HG03045 (cell line): ENCODE measurements at regions not wholly inside any gene's neighbourhood (a gene's known extent, or its start where the extent isn't known, plus 50 kb on each side); places are given as distances from the start of the nearest gene placed in this dataset.
A peak's percentile ranks its signal among the peaks of the same experiment; 100 is the strongest.
"Not testable (repeated sequence)": the region's sequence is repeated elsewhere in the genome, so short reads cannot be mapped to it uniquely, and the experiment has no call there.

Experiments used
- ATAC-seq: cut with Tn5 transposase; IDR thresholded peaks from one replicate; pipeline ENCODE4 v1.9.1; 2021; ENCODE audit warnings: mild to moderate bottlenecking, moderate library complexity; ENCODE audit not compliant: unreplicated experiment

DNA sequence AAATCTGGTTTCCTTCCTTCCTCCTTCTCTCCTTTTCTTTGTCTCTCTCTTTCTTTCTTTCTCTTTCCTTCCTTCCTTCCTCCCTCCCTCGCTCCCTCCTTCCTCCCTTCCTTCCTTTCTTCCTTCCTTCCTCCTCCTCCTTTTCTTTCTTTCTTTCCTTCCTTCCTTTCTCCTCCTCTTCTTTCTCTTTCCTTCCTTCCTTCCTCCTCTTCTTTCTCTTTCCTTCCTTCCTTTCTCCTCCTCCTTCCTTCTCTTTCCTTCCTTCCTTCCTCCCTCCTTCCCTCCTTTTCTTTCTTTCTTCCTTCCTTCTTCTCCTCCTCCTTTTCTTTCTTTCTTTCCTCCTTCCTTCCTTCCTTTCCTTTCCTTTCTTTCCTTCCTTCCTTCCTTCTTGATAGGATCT lies 61.2 kb downstream of the VIP start:
- no peak for ATAC-seq

DNA sequence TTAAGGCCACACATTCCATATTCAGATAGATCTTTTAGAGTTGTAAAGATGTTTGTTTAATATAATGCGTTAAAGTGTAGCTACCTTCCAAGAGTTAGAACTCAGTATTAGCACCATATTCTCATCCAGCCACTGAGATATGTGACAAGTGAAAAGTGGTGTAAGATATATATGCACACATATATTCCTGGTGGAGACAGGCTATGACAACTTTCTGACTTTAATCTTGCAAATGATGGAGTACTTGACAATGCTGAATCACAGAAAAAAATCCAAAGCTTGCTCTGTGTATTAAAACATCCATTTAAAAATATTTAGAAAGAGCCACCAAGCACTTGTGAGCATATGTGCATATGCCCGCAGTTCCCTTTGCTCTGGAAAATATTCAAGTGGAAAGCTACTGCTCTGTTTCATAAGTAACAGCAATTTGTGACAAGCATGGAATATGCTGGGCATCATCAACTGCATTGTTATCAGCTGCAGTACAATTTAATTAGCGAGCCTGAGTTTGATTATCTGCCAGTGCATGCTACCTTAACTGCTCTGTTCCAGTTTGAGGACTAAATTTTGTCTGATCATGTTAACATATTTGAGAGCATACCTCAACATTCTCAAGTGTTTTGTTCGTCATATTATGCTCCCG lies 64.8 kb downstream of the VIP start:
- no peak for ATAC-seq

- no peak for ATAC-seq
Measured at GRCh38 chr6:152816055-152816454, 65.5 kb downstream of the VIP start.

GRCh38 chr6:152821525-152821924 lies 70.9 kb downstream of the VIP start:
- no peak for ATAC-seq

GRCh38 chr6:152824666-152825065 lies 74.1 kb downstream of the VIP start:
- no peak for ATAC-seq

- ATAC-seq: no peak
Measured at GRCh38 chr6:152828431-152828830, 77.8 kb downstream of the VIP start.

- ATAC-seq: not testable (repeated sequence)
Measured at GRCh38 chr6:152834366-152834765, 83.8 kb downstream of the VIP start.

- no peak for ATAC-seq
Measured at GRCh38 chr6:152836523-152836922, 85.9 kb downstream of the VIP start.

GRCh38 chr6:152845421-152845820 lies 94.8 kb downstream of the VIP start:
- ATAC-seq: no peak

DNA sequence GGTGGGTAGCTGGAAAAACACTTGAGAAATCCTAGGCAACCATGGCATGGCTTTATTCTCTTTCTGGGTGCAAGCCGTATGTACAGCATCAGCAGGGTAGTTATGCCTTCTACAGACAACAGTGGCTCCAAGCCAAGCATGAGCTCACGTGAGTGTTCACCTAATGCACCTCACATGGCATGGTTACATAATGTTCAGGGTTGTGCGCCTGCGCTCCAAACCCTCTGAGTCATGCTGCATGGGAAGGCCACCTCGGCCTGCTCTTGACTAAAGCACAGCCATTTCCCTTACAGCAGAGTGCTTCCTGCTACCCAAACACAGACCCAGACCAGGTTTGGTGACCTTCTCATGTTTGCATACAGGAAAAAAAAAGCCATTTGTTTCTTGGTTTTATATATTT lies 96.2 kb downstream of the VIP start:
- ATAC-seq: no peak

GRCh38 chr6:152848919-152849318 lies 98.3 kb downstream of the VIP start:
- ATAC-seq: no peak

GRCh38 chr6:152854086-152854795 lies 103.6 kb downstream of the VIP start:
- no peak for ATAC-seq

- ATAC-seq: no peak
Measured at GRCh38 chr6:152858141-152858540, 107.5 kb downstream of the VIP start.

DNA sequence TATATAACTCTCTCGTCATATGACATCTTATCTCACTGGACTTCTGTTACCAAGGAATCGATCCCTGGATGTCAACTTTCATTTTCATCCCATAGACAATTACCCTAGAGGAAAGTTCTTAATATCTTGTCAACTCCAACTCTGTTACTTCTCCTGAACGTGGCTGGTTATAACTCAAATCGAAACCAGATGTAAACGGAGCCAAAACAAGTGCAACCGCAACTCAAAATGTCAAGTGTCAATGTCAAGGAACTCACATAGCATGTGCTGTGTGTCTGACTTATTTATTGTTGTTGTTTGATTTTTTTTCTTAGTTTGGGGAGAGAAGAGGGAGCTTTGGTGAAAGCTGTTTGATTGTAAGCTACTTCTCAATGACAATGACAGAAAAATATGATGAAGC lies 108.6 kb downstream of the VIP start:
- no peak for ATAC-seq

DNA sequence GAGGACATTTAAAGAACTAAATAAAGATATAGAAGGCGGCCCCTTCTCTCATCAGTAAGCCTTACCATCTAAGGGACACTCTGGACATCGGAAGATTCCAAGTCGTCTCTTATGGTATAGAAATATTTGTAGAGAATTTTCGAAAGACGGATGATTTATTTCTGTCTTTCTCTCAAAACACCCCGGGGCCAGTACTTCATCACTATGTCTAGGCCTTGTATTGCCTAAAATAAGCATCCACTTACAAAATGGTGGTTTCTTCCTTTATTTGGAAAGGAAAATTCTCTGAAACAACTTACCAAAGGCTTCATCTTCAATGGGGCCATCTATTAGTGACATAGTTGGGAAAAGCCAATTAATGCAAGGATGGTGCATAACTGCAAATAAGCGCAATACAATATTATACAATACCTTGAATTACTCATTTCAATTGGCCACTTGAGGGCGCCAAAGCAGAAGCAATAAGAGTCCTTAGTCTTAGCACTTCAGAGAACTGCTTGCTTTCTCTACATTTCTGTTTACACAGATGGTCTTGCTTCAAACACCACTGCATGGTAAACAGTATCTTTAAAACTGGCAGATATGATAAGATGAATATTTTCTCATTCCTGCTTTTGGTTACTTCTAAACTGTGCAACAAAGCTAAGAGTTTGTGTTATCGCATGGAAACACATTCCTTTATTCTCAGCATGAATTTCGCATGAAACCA lies 113.2 kb downstream of the VIP start:
- peak; percentile 95 for ATAC-seq

DNA sequence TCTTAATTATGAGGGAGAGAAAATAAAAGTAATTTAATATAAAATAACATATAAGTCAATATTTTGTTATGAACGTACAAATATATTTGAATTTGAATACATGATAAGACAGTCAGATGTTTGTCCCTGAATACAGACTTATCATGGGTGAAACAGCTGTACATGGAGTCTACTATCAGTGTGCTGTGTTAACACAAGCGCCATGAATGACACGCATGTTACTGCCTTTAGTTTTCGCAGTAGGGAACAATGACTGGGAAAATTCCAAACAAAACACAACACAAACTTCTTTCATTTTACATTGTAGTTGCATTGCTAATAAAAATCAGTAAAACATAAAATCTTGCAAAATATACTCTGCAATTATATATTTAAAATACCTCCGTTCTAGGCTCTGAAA lies 108.6 kb downstream of the FBXO5 start:
- ATAC-seq: no peak

GRCh38 chr6:152874846-152875568 lies 107.8 kb downstream of the FBXO5 start:
- no peak for ATAC-seq

DNA sequence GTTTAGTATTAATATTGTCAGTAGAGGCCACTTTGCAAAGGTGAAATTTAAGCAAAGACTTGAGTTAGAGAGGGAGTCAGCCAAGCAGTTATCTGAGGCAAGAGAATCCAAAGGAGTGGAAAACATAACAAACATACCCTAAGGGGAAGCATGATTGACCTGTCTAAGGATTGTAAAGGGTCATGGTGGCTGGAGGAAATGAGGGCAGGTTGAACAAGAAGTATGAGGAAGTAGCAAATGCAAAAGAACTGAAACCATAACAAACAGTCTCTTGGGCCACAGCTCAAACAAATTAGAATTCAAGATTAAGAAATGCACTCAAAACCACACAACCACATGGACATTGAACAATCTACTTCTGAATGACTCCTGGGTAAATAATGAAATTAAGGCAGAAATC lies 103.2 kb downstream of the FBXO5 start:
- no peak for ATAC-seq

GRCh38 chr6:152893187-152893586 lies 89.7 kb downstream of the FBXO5 start:
- ATAC-seq: no peak

GRCh38 chr6:152896923-152897322 lies 85.9 kb downstream of the FBXO5 start:
- no peak for ATAC-seq

- peak; percentile 96 for ATAC-seq
Measured at GRCh38 chr6:152897807-152898399, 84.9 kb downstream of the FBXO5 start.
